SH-SY5Y (cell line): ENCODE measurements at regions not wholly inside any gene's neighbourhood (a gene's known extent, or its start where the extent isn't known, plus 50 kb on each side); places are given as distances from the start of the nearest gene placed in this dataset.

Source experiments
- GATA2 ChIP-seq: IDR thresholded peaks from 2 replicates; pipeline ENCODE4 v1.6.1; 2011; ENCODE audit warnings: mild to moderate bottlenecking, low read depth, low read length
- GATA3 ChIP-seq: IDR thresholded peaks from 2 replicates; pipeline ENCODE4 v1.6.1; 2011; ENCODE audit warnings: low read depth, mild to moderate bottlenecking, low read length, moderate library complexity

- TF ChIP-seq GATA2, result no peak
- no peak for TF ChIP-seq GATA3
Observed at GRCh38 chr7:88576720-88577119, 182.8 kb upstream of the ZNF804B start.

DNA sequence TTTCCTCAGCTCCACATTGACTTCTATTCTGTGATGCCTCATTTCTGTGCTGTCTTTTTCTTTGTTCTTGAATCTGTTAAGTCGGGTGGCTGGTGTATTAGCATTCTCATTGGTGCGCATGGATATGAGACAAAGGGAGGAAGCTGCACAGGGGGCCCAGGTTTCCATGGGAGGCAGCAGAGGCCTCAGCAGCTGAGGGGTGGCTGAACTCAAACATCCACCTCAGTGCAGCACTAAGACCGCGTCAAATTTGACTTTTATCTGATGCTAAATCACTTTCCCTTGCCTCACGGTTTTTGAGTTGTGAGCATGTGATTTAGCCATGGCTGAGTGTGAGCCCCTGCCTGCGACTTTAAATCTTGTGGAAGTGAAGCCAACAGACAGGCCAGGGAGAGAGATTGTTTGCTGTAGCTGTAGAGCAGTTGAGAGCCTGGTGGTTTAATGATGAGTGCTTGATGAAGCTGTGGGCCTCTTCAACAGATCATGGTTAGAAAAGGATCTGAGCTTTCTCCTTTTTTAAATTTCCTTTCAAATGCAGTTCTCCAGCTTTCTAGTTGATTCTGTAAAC lies 193.3 kb upstream of the ZNF804B start:
- no peak for TF ChIP-seq GATA3
- no peak for TF ChIP-seq GATA2

- TF ChIP-seq GATA3 (no peak), GATA2 (no peak)
Observed at GRCh38 chr7:88565401-88565800, 194.1 kb upstream of the ZNF804B start.

GRCh38 chr7:88548399-88548798 lies 211.1 kb upstream of the ZNF804B start:
- no peak for TF ChIP-seq GATA2
- no peak for TF ChIP-seq GATA3

DNA sequence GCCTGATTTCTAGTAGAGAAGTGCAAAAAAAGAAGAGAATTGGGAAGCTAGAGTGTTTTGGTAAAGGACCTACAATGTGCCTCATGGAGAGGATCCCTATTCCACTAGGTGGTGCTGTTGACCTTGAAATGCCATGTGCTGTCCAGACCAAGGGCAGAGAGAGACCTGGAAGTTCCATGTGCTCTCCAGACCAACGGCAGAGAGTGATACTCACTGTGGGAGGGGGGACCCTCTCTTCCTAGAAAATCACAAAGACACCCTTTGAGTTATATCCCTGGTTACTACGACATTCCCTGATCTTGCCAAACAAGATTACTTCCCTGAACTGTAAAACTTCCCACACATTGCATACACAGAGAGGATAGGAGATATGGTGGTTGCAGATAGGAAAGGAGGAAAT lies 212.7 kb upstream of the ZNF804B start:
- no peak for TF ChIP-seq GATA3
- TF ChIP-seq GATA2, result no peak

GRCh38 chr7:88545663-88546062 lies 213.8 kb upstream of the ZNF804B start:
- TF ChIP-seq GATA2 (no peak), GATA3 (no peak)

GRCh38 chr7:88540012-88540411 lies 219.5 kb upstream of the ZNF804B start:
- TF ChIP-seq GATA2 (no peak), GATA3 (no peak)

DNA sequence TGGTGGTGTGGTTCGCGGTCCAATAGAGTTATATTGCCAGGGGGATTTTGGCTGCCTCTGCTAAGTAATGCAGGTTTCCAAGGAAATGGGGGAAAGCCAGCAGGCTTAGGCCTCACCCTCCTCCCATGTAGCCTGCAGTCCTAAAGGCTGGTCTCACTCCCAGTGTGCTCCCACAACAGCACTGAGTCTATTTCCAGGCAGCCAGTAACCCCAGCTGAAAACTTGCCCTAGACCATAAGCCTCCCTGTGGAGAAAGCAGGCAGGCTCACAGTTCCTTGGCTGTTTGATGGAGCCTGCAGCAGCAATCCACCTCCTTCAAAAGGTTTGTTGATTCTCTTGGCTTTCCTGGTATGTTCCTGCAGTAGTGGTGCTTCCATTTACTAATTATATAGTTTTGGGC lies 220.0 kb upstream of the ZNF804B start:
- no peak for TF ChIP-seq GATA2
- no peak for TF ChIP-seq GATA3

DNA sequence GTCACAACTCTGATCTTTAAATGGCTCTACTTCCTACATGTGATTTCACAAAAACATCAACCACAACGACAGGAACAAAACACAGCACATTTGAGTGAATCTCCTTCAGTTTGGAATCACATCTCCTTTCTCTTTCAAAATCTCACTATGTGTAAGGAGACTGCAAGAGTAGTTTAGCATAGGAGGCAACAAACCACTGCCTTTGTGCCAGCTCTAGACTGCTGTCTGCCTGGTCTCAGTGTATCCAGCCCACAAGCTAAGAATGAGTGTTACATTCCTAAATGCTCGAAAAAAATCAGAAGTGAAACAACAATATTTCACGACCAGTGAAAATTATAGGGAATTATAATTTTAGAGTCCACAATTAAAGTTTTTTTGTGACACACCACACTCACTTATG lies 217.0 kb upstream of the STEAP4 start:
- TF ChIP-seq GATA2 (no peak), GATA3 (no peak)

- TF ChIP-seq GATA3, result no peak
- TF ChIP-seq GATA2, result no peak
Observed at GRCh38 chr7:88522771-88523293, 216.1 kb upstream of the STEAP4 start.

DNA sequence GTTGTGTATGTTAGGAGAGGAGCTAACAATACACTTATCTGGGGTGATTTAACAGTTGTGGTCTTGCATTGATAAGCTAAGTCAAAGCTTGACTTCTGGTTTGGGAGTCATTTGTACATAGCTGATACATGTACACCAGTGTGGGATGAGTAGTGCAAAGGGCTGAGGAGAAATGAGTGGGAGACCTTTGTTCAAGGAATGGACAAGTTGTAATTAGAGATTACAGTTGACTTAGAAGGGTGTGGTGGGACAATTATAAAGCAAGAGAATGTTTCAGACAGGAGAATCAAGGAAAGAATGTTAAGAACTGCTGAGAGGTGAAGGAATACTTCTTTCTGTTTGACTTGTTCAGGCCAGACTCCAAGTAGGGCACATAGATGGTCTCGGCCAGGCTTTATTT lies 209.7 kb upstream of the STEAP4 start:
- TF ChIP-seq GATA2, result no peak
- TF ChIP-seq GATA3, result no peak

DNA sequence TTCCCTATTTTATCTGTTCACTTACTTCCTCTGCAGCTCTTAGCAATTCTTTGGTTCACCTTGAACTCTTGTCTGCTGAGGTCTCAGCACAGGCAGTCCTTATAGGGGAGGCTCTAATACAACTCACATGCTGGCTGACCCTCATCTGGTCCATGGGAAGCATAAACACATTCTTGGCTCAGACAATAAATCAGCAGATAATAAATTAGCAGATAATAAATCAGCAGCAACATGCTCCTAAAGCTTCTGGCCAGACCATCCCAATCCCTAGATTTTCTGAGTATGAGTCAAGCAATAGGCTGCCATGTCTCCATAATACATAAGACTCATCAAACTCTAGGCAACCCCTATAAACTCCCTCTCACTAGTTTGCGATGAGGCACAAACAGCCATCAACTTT lies 208.6 kb upstream of the STEAP4 start:
- TF ChIP-seq GATA2 (no peak), GATA3 (no peak)

GRCh38 chr7:88509341-88509740 lies 202.6 kb upstream of the STEAP4 start:
- no peak for TF ChIP-seq GATA2
- TF ChIP-seq GATA3, result no peak

DNA sequence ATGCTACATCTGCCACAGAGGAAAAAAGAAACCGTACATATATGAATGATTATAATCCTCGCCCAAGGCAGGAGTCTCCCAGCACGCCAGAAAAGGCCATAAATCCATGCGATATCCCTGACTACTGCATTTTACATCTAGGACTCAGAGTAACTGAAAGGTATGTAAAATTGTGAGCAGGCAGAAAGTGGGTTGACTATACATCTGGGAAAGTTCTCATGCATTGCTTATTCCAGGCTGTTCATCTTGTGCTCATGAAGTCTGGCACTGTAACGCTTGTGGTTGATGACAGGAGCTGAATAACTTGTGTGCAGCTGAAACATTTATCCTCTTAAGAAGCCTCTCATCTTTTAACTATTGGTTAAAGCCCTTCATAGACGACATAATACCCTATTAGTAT lies 193.4 kb upstream of the STEAP4 start:
- TF ChIP-seq GATA3 (no peak), GATA2 (no peak)

DNA sequence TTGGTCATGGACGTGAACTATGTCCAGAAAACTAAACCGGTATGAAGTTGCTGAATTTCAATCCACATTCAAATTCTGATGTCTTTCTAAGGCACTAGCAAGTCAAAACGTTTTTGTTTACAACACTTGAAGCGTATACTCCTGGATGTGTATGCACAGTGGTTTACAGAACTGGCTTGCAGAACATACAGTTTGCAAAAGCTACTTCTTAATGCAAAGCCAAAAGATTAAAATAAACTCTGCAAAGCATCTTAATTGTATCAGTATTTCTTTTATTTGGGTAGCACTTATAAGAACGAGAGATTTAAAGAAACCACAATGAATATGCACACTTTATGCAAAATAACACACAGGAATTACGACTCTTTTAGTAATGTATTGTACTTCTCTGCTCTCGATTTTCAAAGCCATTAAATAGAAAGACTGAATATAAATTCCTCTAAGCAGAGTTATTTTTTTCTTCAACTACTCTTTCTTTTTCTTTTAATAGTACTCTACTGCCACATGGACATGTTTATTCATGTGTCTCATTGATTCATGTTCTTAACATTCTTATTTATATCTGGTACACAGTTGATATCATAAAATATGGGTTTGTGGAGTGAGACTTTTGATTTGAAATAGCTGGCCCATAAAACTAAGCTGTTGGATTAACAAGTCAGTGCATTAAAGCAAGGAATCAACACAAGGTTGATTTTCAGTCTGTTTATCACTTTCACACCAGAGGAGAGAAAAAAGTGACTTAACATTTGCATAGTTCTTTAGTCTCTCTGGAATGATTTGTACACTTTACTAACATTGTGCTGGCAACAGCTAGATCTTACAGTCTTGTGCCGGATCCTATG lies 189.4 kb upstream of the STEAP4 start:
- TF ChIP-seq GATA3, result no peak
- no peak for TF ChIP-seq GATA2
